Endothelial cell of umbilical vein (primary cell): ENCODE measurements at regions not wholly inside any gene's neighbourhood (a gene's known extent, or its start where the extent isn't known, plus 50 kb on each side); places are given as distances from the start of the nearest gene placed in this dataset.

Source experiments
- BruUV-seq: library from RNA; stranded (reverse); fragments of 400-500 nt; replicated peaks from 2 replicates; lab custom pipeline; 2021; lab: Mats Ljungman, UMichigan
- CTCF ChIA-PET: fragments of 300-600, 350-600 bp; sonication (Branson Sonifier 250); formaldehyde crosslinking; loops from one replicate; lab custom pipeline; 2021; ENCODE audit warnings: antibody characterized with exemption, inconsistent platforms; lab: Charles Lee
- POLR2A ChIA-PET: fragments of 300-600, 350-600 bp; sonication (Branson Sonifier 250); formaldehyde crosslinking; loops from one replicate; lab custom pipeline; 2021; ENCODE audit warnings: antibody characterized with exemption, inconsistent platforms; lab: Charles Lee
- DNase-seq: peaks from one replicate; pipeline ENCODE4 v3.0.0-alpha.2; 2011; ENCODE audit warnings: low read depth, low spot score
- FAIRE-seq: peaks from 2 replicates; lab custom pipeline; 2011; peaks lifted over from hg19 to GRCh38; lab: Jason Lieb, UNC
- H2AFZ ChIP-seq: 2 replicates; pipeline ENCODE4 v1.6.0; 2012; ENCODE audit warnings: low read depth, low read length, control low read depth, inconsistent platforms
- H3K27ac ChIP-seq: 2 replicates; pipeline ENCODE4 v1.5.1; 2011; ENCODE audit warnings: low read depth, mild to moderate bottlenecking, control low read depth, low read length, moderate library complexity; ENCODE audit not compliant: insufficient read depth
- H3K27me3 ChIP-seq, 2 experiments: 2 replicates each; pipeline versions ENCODE4 v1.6.0 to v1.6.1; 2011; ENCODE audit warnings: low read length in 2 of 2, mixed read lengths in 1 of 2; ENCODE audit not compliant: control insufficient read depth in 2 of 2, insufficient read depth in 2 of 2
- H3K36me3 ChIP-seq, 2 experiments: 2 replicates in 1 of 2; 3 replicates in 1 of 2; pipeline ENCODE4 v1.5.1; 2011; ENCODE audit warnings: low read length in 2 of 2, mild to moderate bottlenecking in 1 of 2, moderate library complexity in 1 of 2; ENCODE audit not compliant: control insufficient read depth in 2 of 2, insufficient read depth in 2 of 2; ENCODE audit errors: extremely low read depth in 1 of 2
- H3K4me1 ChIP-seq: 3 replicates; pipeline ENCODE4 v1.5.1; 2011; ENCODE audit warnings: mild to moderate bottlenecking, low read length; ENCODE audit not compliant: control insufficient read depth, insufficient read depth; ENCODE audit errors: extremely low read depth
- H3K4me2 ChIP-seq: 2 replicates; pipeline ENCODE4 v1.6.1; 2011; ENCODE audit warnings: low read length, control low read depth, mixed read lengths; ENCODE audit not compliant: insufficient read depth
- H3K4me3 ChIP-seq, 3 experiments: fragments of 200-600 bp in 1 of 3; sonication (generic), shearing (Covaris generic) in 1 of 3; replicated peaks in 1 of 3; 2 replicates each; pipeline ENCODE4 v1.5.1; 2011 to 2016; ENCODE audit warnings: control low read depth in 3 of 3, low read length in 3 of 3, mild to moderate bottlenecking in 2 of 3, inconsistent platforms in 1 of 3, low read depth in 1 of 3, moderate library complexity in 1 of 3; ENCODE audit not compliant: insufficient read depth in 1 of 3
- H3K79me2 ChIP-seq: 2 replicates; pipeline ENCODE4 v1.6.0; 2012; ENCODE audit warnings: low read length, inconsistent platforms; ENCODE audit not compliant: control insufficient read depth, insufficient read depth
- H3K9ac ChIP-seq: replicated peaks from 2 replicates; pipeline ENCODE3; 2011; ENCODE audit warnings: low read length, control low read depth; ENCODE audit not compliant: insufficient read depth; ENCODE audit errors: extremely low read depth
- H3K9me1 ChIP-seq: replicated peaks from 3 replicates; pipeline ENCODE4 v1.6.0; 2011; ENCODE audit warnings: mild to moderate bottlenecking, low read length; ENCODE audit not compliant: control insufficient read depth, insufficient read depth; ENCODE audit errors: extremely low read depth
- H3K9me3 ChIP-seq: replicated peaks from 2 replicates; pipeline ENCODE4 v1.5.1; 2012; ENCODE audit warnings: low read length, inconsistent platforms; ENCODE audit not compliant: control insufficient read depth, insufficient read depth
- H4K20me1 ChIP-seq: replicated peaks from 2 replicates; pipeline ENCODE3; 2011; ENCODE audit warnings: mild to moderate bottlenecking, low read length; ENCODE audit not compliant: control insufficient read depth, insufficient read depth; ENCODE audit errors: extremely low read depth
- CTCF ChIP-seq, 2 donors: IDR thresholded peaks; 1 replicate in 1 of 2; 2 replicates in 1 of 2; pipeline ENCODE4 v1.5.1; 2011; ENCODE audit warnings: low read length in 2 of 2, mild to moderate bottlenecking in 2 of 2, moderate library complexity in 2 of 2, control low read depth in 1 of 2, inconsistent platforms in 1 of 2, low read depth in 1 of 2; ENCODE audit not compliant: insufficient read depth in 1 of 2; ENCODE audit errors: extremely low read depth in 1 of 2
- EZH2 ChIP-seq: IDR thresholded peaks from 2 replicates; pipeline ENCODE4 v1.6.1; 2012; ENCODE audit warnings: borderline replicate concordance, low read depth, mild to moderate bottlenecking, moderate library complexity, low read length, inconsistent platforms; ENCODE audit not compliant: severe bottlenecking
- FOS ChIP-seq: IDR thresholded peaks from 2 replicates; pipeline ENCODE4 v1.6.1; 2011; ENCODE audit warnings: mild to moderate bottlenecking, low read length, moderate library complexity, borderline replicate concordance; ENCODE audit not compliant: insufficient read depth
- GATA2 ChIP-seq: IDR thresholded peaks from 2 replicates; pipeline ENCODE4 v1.7.0; 2011; ENCODE audit warnings: low read depth, mild to moderate bottlenecking, moderate library complexity, mixed read lengths, low read length; ENCODE audit not compliant: insufficient read length, insufficient read depth
- JUN ChIP-seq: IDR thresholded peaks from 2 replicates; pipeline ENCODE4 v1.6.1; 2011; ENCODE audit warnings: borderline replicate concordance, low read depth; ENCODE audit not compliant: insufficient read length, insufficient read depth
- MYC ChIP-seq: IDR thresholded peaks from one replicate; pipeline ENCODE4 v1.6.1; 2011; ENCODE audit warnings: mild to moderate bottlenecking, low read depth, low read length
- POLR2A ChIP-seq: IDR thresholded peaks from 2 replicates; pipeline ENCODE4 v1.6.1; 2012; ENCODE audit warnings: low read depth, mild to moderate bottlenecking, control low read depth, low read length
- POLR2AphosphoS5 ChIP-seq: IDR thresholded peaks from 2 replicates; pipeline ENCODE4 v1.6.1; 2012; ENCODE audit warnings: low read depth, mild to moderate bottlenecking, control low read depth, low read length, moderate library complexity; ENCODE audit not compliant: insufficient read depth
- dilution Hi-C: fragments of 300-500 bp; cut with MboI; formaldehyde crosslinking; loops from one replicate; pipeline ENCODE4 v1.15.0; 2019; ENCODE audit warnings: low sequenced_read_pairs; ENCODE audit not compliant: extremely low pct_ligation_motif_present
- intact Hi-C: fragments of 100-400 bp; cut with micrococcal nuclease; formaldehyde crosslinking; loops from one replicate; pipeline ENCODE4 v1.10.0; 2022
- TF ChIP-seq, protein P1 (sequence below): IDR thresholded peaks from 2 replicates; pipeline ENCODE4 v1.6.1; 2011; ENCODE audit not compliant: insufficient read depth, insufficient read length

- Histone ChIP-seq H3K9me3 (no peaks in the 10 kb centered on the region), H3K4me2 (no peak overlapping the region), H3K9me1 (no peaks in the 10 kb centered on the region), H2AFZ (no peak overlapping the region), H3K79me2 (no peaks in the 10 kb centered on the region), H4K20me1 (no peaks in the 10 kb centered on the region), H3K27ac (no peak overlapping the region), H3K9ac (no peak overlapping the region), H3K36me3 (no peaks in the 10 kb centered on the region), H3K4me1 (no peaks in the 10 kb centered on the region), H3K27me3 (no peaks in the 10 kb centered on the region), H3K4me3 (no peak overlapping the region)
- dilution Hi-C loops (no loop called here), intact Hi-C loops (no loop called here)
- BruUV-seq = no TSS peak
- ChIA-PET POLR2A (no interaction called here), CTCF (no interaction called here)
- FAIRE-seq (no peak), DNase-seq (no peak)
- TF ChIP-seq JUN = no peak
- TF ChIP-seq POLR2A = no peak
- no peak for TF ChIP-seq GATA2
- TF ChIP-seq EZH2 = no peak
- TF ChIP-seq, protein P1, sequence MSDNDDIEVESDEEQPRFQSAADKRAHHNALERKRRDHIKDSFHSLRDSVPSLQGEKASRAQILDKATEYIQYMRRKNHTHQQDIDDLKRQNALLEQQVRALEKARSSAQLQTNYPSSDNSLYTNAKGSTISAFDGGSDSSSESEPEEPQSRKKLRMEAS = no peak
- no peak for TF ChIP-seq FOS
- no peak for TF ChIP-seq POLR2AphosphoS5
- no peak for TF ChIP-seq MYC
- no peak for TF ChIP-seq CTCF (IDR thresholded peaks at IDR 0.05; ENCODE audit: extremely low read depth in 1 of 2, insufficient read depth in 1 of 2, low read depth in 1 of 2, low read length in 2 of 2)
Measured at GRCh38 chr4:33029976-33030375, 2309.8 kb downstream of the PCDH7 start.
